HepG2 (cell line): ENCODE measurements at regions not wholly inside any gene's neighbourhood (a gene's known extent, or its start where the extent isn't known, plus 50 kb on each side); places are given as distances from the start of the nearest gene placed in this dataset.

Source experiments
- CAMTA2 ChIP-seq: sonication (generic); formaldehyde crosslinking; IDR thresholded peaks from 2 replicates; pipeline ENCODE4 v1.4.0; 2020; ENCODE audit warnings: mild to moderate bottlenecking, missing genetic modification reagents, borderline replicate concordance
- CTCF ChIP-seq: sonication (generic); formaldehyde crosslinking; IDR thresholded peaks from 2 replicates; pipeline ENCODE4 v1.5.0; 2020; ENCODE audit warnings: mild to moderate bottlenecking, missing genetic modification reagents, moderate library complexity
- NR2C2 ChIP-seq: sonication (generic); formaldehyde crosslinking; IDR thresholded peaks from 2 replicates; pipeline ENCODE4 v1.4.0; 2020; ENCODE audit warnings: missing genetic modification reagents, mild to moderate bottlenecking, moderate library complexity, borderline replicate concordance
- ZBTB8A ChIP-seq: sonication (generic); formaldehyde crosslinking; IDR thresholded peaks from 2 replicates; pipeline ENCODE4 v1.4.0; 2020; ENCODE audit warnings: mild to moderate bottlenecking, low read depth, missing genetic modification reagents, borderline replicate concordance
- ZNF720 ChIP-seq: sonication (generic); formaldehyde crosslinking; IDR thresholded peaks from 2 replicates; pipeline ENCODE4 v1.4.0; 2020; ENCODE audit warnings: missing genetic modification reagents
- TF ChIP-seq, protein P1 (sequence below): sonication (generic); formaldehyde crosslinking; IDR thresholded peaks from 2 replicates; pipeline ENCODE4 v1.4.0; 2020; ENCODE audit warnings: mild to moderate bottlenecking, low read depth, missing genetic modification reagents

GRCh38 chr4:55008166-55009056 lies 117.0 kb downstream of the KDR start:
- no peak for TF ChIP-seq CAMTA2 (CRISPR knock-in tag)
- peak; percentile 34; the same call in 1 of the 2 replicates for TF ChIP-seq CTCF
- TF ChIP-seq, protein P1, sequence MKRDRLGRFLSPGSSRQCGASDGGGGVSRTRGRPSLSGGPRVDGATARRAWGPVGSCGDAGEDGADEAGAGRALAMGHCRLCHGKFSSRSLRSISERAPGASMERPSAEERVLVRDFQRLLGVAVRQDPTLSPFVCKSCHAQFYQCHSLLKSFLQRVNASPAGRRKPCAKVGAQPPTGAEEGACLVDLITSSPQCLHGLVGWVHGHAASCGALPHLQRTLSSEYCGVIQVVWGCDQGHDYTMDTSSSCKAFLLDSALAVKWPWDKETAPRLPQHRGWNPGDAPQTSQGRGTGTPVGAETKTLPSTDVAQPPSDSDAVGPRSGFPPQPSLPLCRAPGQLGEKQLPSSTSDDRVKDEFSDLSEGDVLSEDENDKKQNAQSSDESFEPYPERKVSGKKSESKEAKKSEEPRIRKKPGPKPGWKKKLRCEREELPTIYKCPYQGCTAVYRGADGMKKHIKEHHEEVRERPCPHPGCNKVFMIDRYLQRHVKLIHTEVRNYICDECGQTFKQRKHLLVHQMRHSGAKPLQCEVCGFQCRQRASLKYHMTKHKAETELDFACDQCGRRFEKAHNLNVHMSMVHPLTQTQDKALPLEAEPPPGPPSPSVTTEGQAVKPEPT = no peak
- no peak for TF ChIP-seq ZBTB8A (CRISPR knock-in tag)
- no peak for TF ChIP-seq ZNF720
- TF ChIP-seq NR2C2 (CRISPR knock-in tag) = no peak
